GM18508 (cell line): ENCODE measurements at regions not wholly inside any gene's neighbourhood (a gene's known extent, or its start where the extent isn't known, plus 50 kb on each side); places are given as distances from the start of the nearest gene placed in this dataset.

ENCODE experiments used
- ATAC-seq: cut with Tn5 transposase; IDR thresholded peaks from one replicate; pipeline ENCODE4 v1.9.1; 2021; ENCODE audit warnings: moderate number of reproducible peaks; ENCODE audit not compliant: insufficient read depth, unreplicated experiment

GRCh38 chr10:128664729-128665128, 538.5 kb upstream of the MKI67 start:
- no peak for ATAC-seq

DNA sequence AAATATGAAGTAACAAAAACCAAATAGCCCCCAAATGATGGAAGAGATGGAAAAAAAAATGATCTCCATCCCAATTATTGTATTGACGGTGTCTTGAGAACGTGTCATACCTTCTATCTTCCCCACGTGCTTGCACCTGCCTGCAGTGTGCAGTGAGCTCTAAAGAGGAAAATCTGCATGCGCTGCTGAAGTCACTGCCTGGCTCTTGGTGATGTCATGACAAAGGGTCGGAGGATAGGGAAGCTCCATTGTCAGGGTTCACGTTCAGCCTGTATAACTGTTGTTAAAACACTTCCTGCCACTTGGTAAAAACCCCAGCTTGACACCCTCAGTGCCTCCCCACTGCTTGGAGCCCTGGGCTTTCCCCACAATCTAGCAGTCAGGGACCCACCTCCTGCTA, 549.2 kb upstream of the MKI67 start:
- ATAC-seq: no peak

GRCh38 chr10:128680116-128680515, 553.9 kb upstream of the MKI67 start:
- ATAC-seq: no peak

DNA sequence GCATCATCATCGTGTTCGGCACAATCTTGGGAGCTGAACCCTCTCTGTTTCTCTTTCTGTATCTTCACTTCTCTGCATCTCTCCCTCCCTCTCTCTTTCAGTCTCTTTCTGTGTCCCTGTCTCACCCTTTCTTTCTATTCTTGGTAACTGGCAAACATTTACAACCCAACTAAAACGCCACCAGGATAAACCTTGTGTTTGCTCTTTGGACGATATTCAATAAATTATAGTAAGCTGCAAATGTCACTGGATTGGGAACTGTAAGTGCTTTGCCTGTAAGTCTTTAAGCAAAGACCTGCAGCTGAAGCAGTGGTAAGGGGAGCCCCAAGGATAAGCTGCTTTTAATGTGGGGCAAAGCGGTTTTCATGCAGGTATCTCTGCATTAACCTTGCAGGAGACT, 558.0 kb upstream of the MKI67 start:
- ATAC-seq: no peak

DNA sequence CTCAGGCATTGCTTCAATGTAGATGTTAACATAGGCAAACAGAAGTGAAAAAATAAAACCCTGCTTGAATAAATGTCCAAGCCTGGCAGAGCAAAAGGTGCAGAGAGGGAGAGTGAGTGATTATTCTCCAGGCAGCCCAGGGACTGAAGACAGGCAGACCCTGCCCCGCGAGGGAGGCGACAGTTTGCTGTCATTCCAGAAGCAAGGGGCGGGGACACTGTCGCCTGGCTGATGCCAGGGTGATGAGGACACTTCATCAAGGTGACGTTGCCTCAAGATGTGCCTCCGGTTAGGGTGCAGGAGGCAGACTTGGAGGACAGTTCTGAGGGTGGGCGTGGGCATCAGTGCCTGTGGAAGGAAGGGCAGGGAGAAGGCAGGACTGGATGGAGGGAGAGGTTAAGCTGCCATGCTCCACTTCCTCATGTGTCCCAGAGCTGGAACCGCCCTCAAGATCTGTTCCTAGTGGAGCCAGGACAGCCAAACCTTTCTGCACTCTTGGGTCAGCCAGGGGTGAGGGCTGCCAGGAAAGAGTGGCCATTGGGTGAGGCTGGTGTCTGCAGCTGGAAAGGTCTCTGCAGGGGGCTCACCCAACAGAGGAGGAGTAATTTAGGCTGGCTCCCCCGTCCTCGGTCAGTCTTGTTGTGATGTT, 560.5 kb upstream of the MKI67 start:
- no peak for ATAC-seq

- ATAC-seq: no peak
Observed at GRCh38 chr10:128687408-128687807, 561.2 kb upstream of the MKI67 start.

DNA sequence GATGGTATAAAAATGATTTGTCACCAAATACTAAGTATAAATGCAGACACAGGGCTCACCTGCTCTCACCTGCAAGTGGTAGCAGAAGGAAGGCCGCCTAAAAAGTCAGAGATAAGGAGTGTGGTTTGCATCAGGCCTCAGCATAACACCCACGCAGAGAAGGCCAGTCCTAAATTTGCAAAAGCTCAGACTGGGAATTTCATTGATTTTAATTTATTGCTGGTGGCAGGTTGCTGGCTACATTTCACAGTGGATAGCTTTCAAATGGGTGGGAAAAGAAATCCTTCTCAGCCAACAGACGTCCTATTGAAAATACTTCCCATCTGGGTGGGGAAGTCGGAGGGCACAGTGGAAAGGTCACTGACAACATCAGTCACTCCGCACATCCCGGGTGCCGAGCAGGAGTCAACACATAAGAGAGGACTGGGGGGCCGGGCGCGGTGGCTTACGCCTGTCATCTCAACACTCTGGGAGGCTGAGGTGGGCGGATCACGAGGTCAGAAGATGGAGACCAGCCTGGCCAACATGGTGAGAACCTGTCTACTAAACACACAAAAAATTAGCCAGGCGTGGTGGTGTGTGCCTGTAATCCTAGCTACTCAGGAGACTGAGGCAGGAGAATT, 561.8 kb upstream of the MKI67 start:
- ATAC-seq: no peak

DNA sequence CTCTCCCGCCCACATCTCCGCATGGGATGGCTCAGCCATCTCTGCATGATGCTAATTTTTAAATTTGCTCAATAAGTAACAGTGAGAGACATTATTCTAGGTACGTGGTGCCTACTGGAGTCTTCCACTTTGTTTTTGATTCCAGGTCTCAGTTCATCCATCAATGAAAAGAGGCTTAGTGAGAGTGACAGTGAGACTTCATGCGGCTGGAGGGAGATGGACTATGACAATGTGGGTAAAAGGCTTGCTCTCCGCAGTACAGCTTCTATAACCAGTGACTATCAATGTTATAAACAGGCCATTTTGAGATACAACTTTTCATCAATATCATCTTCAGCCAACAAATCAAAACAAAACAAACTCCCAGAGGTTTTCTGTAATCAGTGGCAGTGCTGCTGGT, 563.4 kb upstream of the MKI67 start:
- ATAC-seq: no peak

DNA sequence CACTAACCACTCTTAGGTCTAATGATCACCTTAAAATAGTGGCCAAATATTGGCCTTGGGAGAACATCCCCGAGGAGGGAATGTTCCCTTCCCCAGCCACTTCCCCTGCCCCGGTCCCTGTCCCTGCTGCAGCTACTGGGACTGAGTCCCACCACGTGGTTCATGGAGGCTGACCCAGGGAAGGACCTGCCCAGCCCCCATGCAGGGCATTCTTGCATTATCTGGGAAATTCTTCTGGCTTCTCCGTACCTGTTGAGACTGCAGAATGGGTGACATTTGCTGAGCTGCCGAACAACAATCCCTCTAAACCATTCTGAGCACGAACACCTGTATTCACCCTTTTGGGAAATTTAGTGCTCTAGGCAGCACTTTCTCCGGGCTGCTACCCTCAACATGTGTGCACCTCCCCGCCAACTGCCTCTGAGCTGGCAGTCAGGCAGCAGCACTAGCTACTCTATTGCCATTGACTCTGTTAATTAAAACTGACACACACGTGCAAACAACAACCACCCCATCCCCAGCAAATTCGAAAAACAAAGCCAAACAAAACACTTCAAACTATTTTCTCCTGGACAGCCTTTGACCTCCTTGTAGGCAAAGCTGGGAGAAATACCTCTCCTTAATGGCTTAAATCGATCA, 567.4 kb upstream of the MKI67 start:
- ATAC-seq: no peak

GRCh38 chr10:128694168-128694850, 568.1 kb upstream of the MKI67 start:
- ATAC-seq: no peak

DNA sequence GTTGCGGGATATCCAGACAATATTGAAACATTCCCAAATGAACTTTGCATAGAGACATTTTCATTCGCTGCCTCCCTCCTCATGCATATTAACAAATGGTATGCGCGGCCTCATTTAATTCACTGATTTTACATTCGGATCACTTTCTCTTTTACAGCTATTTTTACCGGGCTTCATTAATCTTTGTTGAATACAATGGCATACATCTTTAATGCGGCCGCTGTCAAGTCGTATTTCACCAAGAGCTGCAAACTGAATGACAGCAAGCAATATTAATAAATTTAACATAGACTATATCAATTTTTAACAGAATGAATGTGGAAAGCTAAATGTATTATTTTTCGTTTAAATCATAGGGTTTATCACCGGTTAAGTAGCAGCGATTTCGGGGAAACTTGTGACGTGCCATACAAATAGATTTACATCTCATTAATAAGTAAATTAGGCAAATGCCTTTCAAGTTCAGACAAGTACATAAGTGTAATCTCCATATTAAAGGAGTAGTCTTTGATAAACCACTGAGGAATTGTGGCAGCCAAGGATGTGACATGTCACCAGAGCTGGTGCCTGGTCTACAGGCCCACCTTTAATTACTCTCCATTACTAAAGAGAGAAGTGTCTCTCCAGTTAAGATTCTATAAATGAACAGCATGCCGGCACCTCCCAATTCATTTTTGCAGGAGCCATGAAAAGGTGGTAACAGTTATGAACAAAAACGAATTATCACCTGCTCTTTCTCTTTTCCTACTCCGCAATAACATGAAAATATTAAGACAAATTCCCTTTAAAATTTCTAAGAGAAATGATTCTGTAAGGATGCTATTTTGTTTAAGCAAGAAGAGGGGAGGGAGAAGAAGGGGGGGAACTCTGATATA, 568.9 kb upstream of the MKI67 start:
- no peak for ATAC-seq

GRCh38 chr10:128695931-128696330, 569.7 kb upstream of the MKI67 start:
- ATAC-seq: no peak

- ATAC-seq: no peak
Observed at GRCh38 chr10:128697437-128697836, 571.2 kb upstream of the MKI67 start.

DNA sequence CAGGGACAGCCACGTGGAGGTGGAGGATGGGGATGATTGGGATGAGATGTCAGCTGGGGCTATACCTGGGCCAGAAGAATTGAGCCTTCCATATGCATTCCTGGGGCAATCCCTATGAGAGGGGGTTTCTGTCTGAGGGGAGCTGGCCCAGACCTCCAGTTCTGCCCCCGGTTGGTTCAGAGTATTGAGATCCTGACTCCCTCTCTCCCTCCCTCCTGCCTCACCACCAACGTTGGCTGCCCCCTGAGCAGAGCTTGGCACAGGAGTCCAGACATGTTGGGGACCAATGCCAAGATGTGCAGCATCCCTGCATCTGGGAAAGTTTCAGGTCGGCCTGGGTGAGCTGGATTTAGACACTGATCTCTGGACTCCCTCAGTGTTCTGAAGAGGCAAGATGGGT, 575.2 kb upstream of the MKI67 start:
- ATAC-seq: no peak

DNA sequence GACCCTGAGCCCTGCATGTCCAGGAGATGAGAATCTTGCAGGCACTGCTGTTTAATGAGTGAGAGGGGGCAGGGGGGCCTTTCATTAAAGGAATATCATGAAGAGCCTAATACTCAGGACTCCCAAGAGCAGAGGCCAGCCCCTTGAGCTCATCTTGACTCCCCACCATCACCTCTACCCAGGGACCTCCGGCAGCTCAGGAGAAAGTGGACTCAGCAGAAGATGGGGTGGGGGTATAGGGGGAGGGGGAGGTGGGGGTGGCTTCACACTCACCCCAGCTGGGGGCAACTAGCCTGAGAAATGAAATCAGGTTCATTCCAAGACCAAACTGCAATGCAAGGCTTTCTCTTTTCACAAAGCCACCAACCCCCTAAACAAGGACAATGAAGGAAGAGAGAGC, 575.6 kb upstream of the MKI67 start:
- no peak for ATAC-seq

DNA sequence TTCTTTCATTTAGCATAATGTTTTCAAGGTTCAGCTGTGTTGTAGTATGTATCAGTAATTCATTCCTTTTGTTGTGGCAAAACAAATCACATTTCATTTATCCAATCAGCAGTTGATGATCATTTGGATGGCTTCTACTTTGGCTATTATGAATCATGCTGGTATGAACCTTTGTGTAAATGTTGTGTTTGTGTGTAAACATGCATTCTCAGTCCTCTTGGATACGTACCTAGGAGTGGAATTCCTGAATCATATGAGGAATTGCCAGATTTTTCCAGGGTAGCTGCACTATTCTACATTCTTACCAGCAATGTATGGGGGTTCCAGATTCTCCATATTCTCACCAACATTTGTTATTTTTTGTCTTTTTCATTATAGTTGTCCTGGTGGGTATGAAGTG, 578.5 kb upstream of the MKI67 start:
- no peak for ATAC-seq

DNA sequence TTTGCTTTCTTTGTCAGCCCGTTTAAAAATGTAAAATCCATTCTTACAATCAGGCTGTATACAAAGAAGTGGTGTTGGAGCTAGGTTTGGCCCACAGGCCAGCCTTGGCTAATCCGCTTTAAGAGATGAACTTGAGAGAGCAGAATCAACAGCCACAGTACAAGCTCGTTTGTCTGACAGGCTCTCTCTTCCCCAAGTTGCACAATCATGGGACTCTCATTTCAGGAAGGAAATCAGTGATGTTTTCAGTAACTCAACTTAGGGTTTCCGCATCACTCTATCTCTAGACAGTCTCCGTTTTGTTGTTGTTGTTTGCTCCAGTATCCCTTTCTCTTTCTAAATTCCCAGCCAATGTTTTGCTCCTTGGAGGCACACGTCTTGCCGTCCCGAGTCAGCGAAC, 582.0 kb upstream of the MKI67 start:
- no peak for ATAC-seq

DNA sequence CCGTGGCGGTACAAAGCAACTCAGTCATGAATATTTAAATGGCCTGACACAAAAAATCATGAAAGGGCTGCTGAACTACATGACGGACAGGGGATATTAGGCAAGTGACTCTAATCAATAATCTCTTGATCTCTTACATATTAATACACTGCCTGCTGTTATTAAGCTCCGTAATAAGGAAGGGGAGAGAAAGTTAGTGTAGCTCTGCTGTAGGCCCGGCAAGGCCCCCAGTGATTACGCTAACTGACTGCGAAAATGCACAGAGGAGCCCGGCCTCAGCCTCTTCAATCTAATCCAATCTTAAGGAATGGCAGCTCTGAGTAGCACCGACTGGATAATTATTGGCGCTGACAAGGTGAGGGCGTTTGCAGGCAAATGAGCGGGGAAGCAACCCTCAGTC, 583.5 kb upstream of the MKI67 start:
- ATAC-seq: no peak

- no peak for ATAC-seq
Observed at GRCh38 chr10:128710098-128710797, 584.0 kb upstream of the MKI67 start.

DNA sequence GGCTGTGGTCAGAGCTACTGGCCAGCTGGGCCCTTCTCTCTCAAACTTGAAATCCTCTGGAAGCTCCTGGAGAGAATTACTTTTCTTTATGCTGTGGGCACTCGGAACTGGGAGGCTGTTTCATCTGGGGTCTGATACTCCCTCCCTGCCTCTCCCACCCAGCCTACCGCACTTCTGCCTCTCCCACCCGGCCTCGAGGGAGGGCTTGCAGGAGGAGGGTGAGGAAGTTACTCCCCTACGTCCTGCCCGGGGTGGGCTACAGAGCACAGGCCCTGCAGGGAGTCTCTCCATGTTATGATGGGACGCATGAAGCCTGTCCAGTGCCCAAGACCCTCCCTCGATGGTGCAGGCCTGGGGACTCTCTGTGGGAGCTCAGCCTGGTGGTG, 584.6 kb upstream of the MKI67 start:
- ATAC-seq: no peak
